NCI-H1048 (cell line): ENCODE measurements at regions not wholly inside any gene's neighbourhood (a gene's known extent, or its start where the extent isn't known, plus 50 kb on each side); places are given as distances from the start of the nearest gene placed in this dataset.

Experiments used
- DNase-seq: peaks from one replicate; lab custom pipeline; 2025; lab: John Stamatoyannopoulos, UW

GRCh38 chr2:221211653-221212052 is 360.5 kb downstream of the EPHA4 start:
- DNase-seq = no peak

DNA sequence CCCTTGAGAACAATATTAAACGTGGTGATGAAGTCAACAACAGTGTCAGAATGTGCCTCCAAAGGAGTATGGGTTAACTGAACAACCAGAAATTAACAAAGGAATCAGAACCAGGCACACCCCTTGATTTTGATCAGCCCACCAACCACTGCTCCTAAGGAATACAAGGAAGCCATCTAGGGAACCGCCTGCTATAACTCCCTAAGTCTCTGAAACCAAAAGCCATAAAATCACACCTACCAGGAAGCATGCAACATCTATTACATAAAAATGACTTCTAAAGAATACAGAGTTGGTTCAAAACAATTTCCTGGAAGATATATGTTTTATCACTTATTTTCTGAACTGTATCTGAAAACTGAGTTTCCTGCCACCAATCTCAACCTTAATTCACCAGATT is 360.0 kb downstream of the EPHA4 start:
- DNase-seq = no peak

DNA sequence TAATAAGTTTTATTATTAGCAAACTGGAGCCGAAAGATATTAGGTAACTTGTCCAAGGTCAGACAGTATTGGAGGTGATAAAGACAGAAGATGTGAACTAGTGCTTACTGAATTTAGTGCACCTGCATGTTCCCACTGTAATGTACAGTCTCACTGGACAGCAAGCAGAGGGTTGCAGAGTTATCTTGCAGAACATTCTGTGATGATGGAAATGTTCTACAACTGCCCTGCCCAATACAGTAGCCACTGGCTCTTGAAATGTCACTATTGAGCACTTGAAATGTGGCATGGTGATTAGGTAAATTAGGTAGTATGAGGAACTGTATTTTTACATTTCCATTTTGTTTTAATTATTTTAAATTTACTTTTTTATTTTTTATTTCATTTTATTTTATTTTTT is 356.6 kb downstream of the EPHA4 start:
- no peak for DNase-seq

GRCh38 chr2:221216636-221217035 is 355.5 kb downstream of the EPHA4 start:
- DNase-seq = no peak

- no peak for DNase-seq
These were observed 346.4 kb downstream of the EPHA4 start for GRCh38 chr2:221225752-221226151.

GRCh38 chr2:221228214-221228769 is 343.8 kb downstream of the EPHA4 start:
- DNase-seq = no peak

DNA sequence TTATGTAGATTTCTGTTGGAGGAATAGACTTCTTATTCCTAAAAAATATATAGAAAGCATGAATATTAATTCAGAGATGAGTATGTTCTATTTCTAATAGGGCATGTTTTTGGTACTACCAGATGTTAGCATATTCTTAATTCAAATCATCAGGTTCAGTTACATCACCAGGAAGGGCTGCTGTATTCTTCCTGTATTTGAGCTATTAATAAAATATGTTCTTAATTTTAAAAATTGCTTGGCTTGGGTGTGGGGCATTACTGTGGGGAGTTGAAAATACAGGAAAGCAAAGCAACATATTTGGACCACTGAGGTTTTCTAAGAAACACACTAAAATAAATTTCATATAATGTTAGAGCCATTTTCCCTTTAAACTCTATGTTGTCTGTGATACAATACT is 343.0 kb downstream of the EPHA4 start:
- DNase-seq = no peak

DNA sequence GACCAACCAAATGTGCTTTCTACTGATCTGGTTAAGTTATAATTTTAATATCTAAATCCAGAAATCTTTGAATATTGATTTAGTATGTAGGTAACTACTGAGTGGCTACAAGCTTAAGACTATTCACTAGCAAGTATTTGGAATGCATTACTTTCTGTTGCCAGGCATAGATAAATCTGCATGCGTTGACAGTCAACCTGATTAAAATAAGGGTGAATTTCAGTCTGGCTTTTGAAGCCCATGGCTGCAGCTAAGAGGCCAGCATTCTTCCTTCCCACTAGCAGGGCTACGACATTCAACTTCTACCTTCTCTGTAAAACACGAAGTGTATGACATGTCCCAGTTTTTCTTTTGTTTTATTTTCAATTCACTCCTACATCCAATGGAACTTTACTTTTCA is 340.6 kb downstream of the EPHA4 start:
- no peak for DNase-seq

DNA sequence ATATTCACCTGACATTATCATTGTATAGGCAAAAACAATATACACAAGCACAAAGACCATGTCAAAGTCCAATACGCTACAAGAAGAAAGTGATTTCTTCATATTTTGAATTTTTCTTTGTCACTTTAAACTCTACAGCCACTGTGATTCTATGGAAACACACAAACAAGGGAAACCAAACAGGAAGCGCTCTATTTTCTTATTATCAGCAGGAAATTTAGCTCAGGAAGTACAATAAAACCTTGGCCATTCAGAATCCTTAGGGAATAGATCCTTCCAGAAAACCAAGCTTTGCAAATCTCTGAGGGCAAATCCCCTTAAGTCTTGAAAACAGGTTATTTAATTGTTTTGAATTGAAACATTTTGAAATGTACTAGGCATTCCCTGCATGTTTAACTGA is 336.2 kb downstream of the EPHA4 start:
- no peak for DNase-seq

DNA sequence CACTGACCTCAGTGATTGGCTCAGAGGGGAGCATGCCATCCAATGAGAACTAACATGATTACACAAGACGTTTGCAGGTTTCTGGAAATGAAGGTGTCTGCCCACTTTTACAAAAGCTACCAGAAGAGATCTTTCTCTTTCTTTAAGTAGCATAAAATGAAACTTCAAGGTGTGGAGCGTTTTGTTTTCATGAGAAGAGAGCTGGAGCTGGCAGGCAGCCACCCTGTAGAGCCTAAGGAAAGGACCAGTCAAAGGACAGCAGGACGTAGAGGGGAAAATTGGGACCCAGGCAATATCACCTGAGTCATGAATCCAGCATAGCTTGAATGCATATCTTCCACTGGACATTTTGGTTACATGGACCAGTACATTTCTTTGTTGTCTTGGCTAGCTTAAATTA is 331.0 kb downstream of the EPHA4 start:
- no peak for DNase-seq

DNA sequence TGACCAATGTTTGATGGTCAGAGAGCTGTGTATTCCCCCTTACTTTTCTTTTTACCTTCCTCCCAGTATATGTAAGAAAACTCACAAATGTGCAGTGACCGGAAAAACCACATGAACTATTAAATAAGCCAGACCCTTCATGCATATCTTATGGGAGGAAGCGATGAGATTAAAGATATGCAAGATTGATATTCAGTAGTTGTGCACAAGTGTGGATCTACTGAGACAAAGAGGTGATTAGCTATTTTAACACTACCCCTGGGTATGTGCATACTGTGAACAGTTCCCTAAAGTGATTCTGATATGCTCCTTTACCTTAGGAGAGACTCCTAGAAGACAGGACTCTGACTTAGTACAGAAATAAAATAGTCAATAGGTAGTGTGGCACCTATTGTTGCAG is 328.3 kb downstream of the EPHA4 start:
- DNase-seq = no peak

DNA sequence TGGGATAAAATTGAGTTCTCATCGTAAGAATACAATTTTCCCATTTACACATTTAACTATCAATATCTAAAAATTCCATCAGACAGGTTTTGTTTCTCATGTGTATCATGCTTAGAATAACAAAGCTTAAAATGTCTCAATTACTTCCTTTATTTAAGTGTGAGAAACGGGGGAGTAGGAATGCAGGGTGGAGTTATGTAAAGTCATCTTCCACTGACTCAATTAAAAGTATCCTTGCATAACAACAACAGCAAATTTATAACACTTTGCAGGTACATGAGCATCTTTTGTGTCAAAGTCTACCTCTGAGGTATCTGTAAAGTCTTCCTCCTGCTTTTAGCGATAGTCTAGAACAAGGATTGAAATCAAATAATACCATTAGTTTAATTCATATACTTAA is 327.1 kb downstream of the EPHA4 start:
- DNase-seq = no peak

- DNase-seq = no peak
These were observed 326.3 kb downstream of the EPHA4 start for GRCh38 chr2:221245772-221246171.

GRCh38 chr2:221254299-221254698 is 317.8 kb downstream of the EPHA4 start:
- no peak for DNase-seq

DNA sequence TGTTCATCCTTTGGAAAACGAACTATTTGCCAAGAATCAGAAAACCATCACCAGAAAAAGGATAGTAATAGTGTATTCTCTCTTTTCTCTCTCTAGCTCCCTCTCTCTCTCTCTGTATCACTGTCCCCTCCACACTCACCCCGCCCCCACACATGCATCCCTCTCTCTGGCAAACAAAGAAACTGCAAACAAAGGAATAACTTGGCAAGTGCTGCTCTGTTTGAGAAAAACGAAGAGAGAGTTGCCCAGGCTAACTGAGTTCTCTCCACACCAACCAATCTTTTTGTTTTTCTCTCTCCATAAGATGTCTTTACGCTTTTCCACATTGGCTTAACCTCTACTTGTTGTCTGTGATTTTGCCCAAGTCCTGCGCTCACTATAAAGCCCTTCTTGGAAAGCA is 316.2 kb downstream of the EPHA4 start:
- DNase-seq = no peak

DNA sequence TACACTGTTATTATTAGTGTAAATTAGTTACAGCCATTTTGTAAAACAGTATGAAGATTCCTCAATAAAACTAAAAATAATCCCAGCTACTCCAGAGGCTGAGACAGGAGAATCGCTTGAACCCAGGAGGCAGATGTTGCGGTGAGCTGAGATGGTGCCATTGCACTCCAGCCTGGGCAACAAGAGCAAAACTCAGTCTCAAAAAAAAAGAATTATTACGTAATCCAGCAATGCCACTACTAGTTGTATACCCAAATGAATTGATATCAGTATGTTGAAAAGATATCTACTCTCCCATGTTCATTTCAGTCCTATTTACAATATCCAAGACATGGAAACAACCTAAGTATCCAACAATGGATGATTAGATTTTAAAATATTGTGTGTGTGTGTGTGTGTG is 313.6 kb downstream of the EPHA4 start:
- no peak for DNase-seq

GRCh38 chr2:221262651-221263050 is 309.5 kb downstream of the EPHA4 start:
- DNase-seq = no peak

DNA sequence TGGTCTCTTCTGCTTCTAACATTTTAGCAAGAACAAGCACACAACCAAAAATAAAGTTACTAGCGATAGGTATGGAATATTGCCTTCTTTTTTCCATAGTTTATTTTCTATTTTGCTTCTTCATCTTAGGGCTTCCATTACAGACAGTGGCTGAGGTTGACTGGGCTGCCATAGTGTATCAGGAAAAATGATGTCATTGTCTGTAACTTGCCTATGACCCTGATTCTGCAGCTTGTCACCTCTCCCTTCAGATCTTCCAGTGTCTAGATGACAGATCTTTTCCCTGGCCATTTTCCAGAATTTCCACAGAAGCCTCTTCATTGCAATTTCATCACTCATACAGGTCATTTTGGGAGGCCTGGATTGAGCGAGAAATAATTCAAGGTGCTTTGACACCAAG is 308.5 kb downstream of the EPHA4 start:
- DNase-seq = no peak

DNA sequence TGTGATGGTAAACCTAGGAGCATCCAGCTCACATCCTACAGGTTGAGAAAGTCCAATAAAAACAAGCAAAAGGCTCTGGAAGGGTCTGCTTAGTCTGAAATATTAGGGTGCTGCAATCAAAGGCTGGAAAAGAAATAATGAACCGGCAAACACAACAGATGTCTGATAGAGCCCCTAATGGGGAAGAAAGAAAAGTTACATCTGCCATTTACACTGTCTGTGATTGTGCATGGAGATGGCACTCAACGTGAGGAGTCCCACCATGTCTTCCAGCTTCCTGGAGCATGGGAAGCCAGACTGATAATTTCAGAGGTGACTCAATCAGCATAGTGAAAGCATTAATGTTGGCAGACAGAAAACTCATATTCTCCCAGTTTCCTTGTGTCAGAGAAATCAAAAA is 307.8 kb downstream of the EPHA4 start:
- no peak for DNase-seq

- DNase-seq = no peak
These were observed 304.2 kb downstream of the EPHA4 start for GRCh38 chr2:221267773-221268425.

DNA sequence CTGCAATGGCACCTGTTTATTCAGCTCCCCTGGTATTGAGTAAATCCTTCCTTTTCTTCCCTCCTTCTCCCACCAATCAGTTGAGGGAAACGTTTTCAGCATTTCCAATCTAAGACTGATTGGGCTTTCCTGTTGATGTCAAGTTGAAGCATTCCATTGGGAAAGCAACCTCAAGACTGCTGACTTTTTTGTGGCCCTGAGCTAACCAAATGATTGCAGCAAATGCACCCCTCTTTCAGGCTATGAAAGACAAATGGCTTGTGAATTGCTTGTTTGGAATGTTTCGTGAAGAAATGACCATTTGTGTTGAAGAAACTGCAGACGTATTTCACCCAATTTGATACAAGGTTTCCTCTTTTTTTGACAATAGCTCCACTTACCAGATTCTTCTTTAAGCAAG is 303.5 kb downstream of the EPHA4 start:
- DNase-seq = no peak

DNA sequence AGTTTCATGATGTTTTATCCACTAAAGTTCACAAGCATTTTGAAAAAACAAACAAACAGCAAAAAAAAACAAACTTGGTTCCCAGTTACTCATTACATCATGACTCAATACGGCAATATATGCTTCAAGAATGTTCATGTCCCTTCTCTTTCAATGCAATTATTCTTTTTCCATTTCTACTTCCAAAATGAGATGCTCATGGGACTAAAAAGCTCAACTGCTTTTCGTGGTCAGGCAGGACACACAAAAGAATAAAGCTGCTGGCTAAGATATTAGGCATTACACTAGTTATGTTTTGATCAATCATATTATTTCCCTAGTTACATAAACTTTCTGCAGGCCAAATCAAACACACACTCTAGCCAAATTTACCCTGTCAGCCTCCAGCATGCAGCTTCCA is 301.3 kb downstream of the EPHA4 start:
- no peak for DNase-seq

- no peak for DNase-seq
These were observed 299.4 kb downstream of the EPHA4 start for GRCh38 chr2:221272729-221273128.

GRCh38 chr2:221276033-221276432 is 296.1 kb downstream of the EPHA4 start:
- DNase-seq = no peak
